ENCODE measurements at regions not wholly inside any gene's neighbourhood (a gene's known extent, or its start where the extent isn't known, plus 50 kb on each side); places are given as distances from the start of the nearest gene placed in this dataset.
"Not testable (repeated sequence)": the region's sequence is repeated elsewhere in the genome, so short reads cannot be mapped to it uniquely, and the experiment has no call there.

GRCh38 chr21:17388226-17388625 lies 124.6 kb upstream of the CXADR start:
- DNase-seq (ENCODE audit: low read depth in 3 of 3) = no peak

- no peak for DNase-seq (ENCODE audit: low read depth in 3 of 3)
Measured at GRCh38 chr21:17389311-17389710, 123.5 kb upstream of the CXADR start.

- no peak for DNase-seq (ENCODE audit: low read depth in 3 of 3)
Measured at GRCh38 chr21:17390569-17390968, 122.3 kb upstream of the CXADR start.

- no peak for DNase-seq (ENCODE audit: low read depth in 3 of 3)
Measured at GRCh38 chr21:17391811-17392340, 121.0 kb upstream of the CXADR start.

GRCh38 chr21:17393413-17393812 lies 119.4 kb upstream of the CXADR start:
- no peak for DNase-seq (ENCODE audit: low read depth in 3 of 3)

GRCh38 chr21:17396948-17397347 lies 115.9 kb upstream of the CXADR start:
- DNase-seq (ENCODE audit: low read depth in 3 of 3) = no peak

GRCh38 chr21:17397703-17398102 lies 115.1 kb upstream of the CXADR start:
- no peak for DNase-seq (ENCODE audit: low read depth in 3 of 3)

- DNase-seq (ENCODE audit: low read depth in 3 of 3) = not testable (repeated sequence)
Measured at GRCh38 chr21:17398954-17399353, 113.9 kb upstream of the CXADR start.

GRCh38 chr21:17402937-17403336 lies 109.9 kb upstream of the CXADR start:
- no peak for DNase-seq (ENCODE audit: low read depth in 3 of 3)

GRCh38 chr21:17406202-17406601 lies 106.6 kb upstream of the CXADR start:
- no peak for DNase-seq (ENCODE audit: low read depth in 3 of 3)

- no peak for DNase-seq (ENCODE audit: low read depth in 3 of 3)
Measured at GRCh38 chr21:17414766-17415165, 98.1 kb upstream of the CXADR start.

GRCh38 chr21:17416139-17416538 lies 96.7 kb upstream of the CXADR start:
- DNase-seq (ENCODE audit: low read depth in 3 of 3) = no peak

GRCh38 chr21:17422931-17423330 lies 89.9 kb upstream of the CXADR start:
- DNase-seq (ENCODE audit: low read depth in 3 of 3) = no peak

- DNase-seq (ENCODE audit: low read depth in 3 of 3) = no peak
Measured at GRCh38 chr21:17427157-17427556, 85.7 kb upstream of the CXADR start.

GRCh38 chr21:17427831-17428483 lies 84.9 kb upstream of the CXADR start:
- no peak for DNase-seq (ENCODE audit: low read depth in 3 of 3)

GRCh38 chr21:17428484-17428869 lies 84.4 kb upstream of the CXADR start:
- no peak for DNase-seq (ENCODE audit: low read depth in 3 of 3)

- DNase-seq (ENCODE audit: low read depth in 3 of 3) = no peak
Measured at GRCh38 chr21:17428980-17429379, 83.9 kb upstream of the CXADR start.

GRCh38 chr21:17429936-17430335 lies 82.9 kb upstream of the CXADR start:
- no peak for DNase-seq (ENCODE audit: low read depth in 3 of 3)

GRCh38 chr21:17432732-17433057 lies 80.1 kb upstream of the CXADR start:
- DNase-seq (ENCODE audit: low read depth in 3 of 3) = no peak

- DNase-seq (ENCODE audit: low read depth in 3 of 3) = no peak
Measured at GRCh38 chr21:17433730-17434129, 79.1 kb upstream of the CXADR start.

- no peak for DNase-seq (ENCODE audit: low read depth in 3 of 3)
Measured at GRCh38 chr21:17435565-17436543, 77.0 kb upstream of the CXADR start.

- no peak for DNase-seq (ENCODE audit: low read depth in 3 of 3)
Measured at GRCh38 chr21:17436626-17437111, 76.2 kb upstream of the CXADR start.

- no peak for DNase-seq (ENCODE audit: low read depth in 3 of 3)
Measured at GRCh38 chr21:17438635-17439034, 74.2 kb upstream of the CXADR start.
